HEK293 (cell line): ENCODE measurements at regions not wholly inside any gene's neighbourhood (a gene's known extent, or its start where the extent isn't known, plus 50 kb on each side); places are given as distances from the start of the nearest gene placed in this dataset.

Source experiments
- CTCF ChIA-PET: fragments of 350-600 bp; formaldehyde crosslinking; extraction: SDS; loops from one replicate; lab custom pipeline; 2021; ENCODE audit warnings: antibody characterized with exemption; lab: Yijun Ruan, JAX
- POLR2A ChIA-PET: fragments of 300-600 bp; formaldehyde crosslinking; extraction: SDS; loops from one replicate; lab custom pipeline; 2020; ENCODE audit warnings: antibody characterized with exemption, inconsistent platforms; lab: Yijun Ruan, JAX
- H3K27ac ChIP-seq: fragments of 200-500 bp; sonication (Bioruptor generic); 2 replicates; pipeline ENCODE4 v1.5.1; 2014; ENCODE audit warnings: low read depth, low read length, control low read depth, inconsistent platforms; ENCODE audit errors: extremely low read depth
- H3K36me3 ChIP-seq, 2 experiments: fragments of 200-500 bp in 1 of 2; sonication (Bioruptor generic) in 1 of 2; 1 replicate in 1 of 2; 2 replicates in 1 of 2; pipeline ENCODE4 v1.5.1; 2014 to 2017; ENCODE audit warnings: inconsistent platforms in 2 of 2, low read length in 2 of 2; ENCODE audit not compliant: control insufficient read depth in 2 of 2, insufficient read depth in 1 of 2
- H3K4me1 ChIP-seq: fragments of 200-500 bp; sonication (Bioruptor generic); 2 replicates; pipeline ENCODE4 v1.5.1; 2014; ENCODE audit warnings: mild to moderate bottlenecking, low read length, inconsistent platforms; ENCODE audit not compliant: control insufficient read depth, insufficient read depth
- H3K4me3 ChIP-seq: 2 replicates; pipeline ENCODE4 v1.5.1; 2011; ENCODE audit warnings: low read depth, mild to moderate bottlenecking, control low read depth, low read length, moderate library complexity
- H3K9me3 ChIP-seq: fragments of 200-500 bp; sonication (Bioruptor generic); 2 replicates; pipeline ENCODE4 v1.5.1; 2014; ENCODE audit warnings: low read depth, low read length, inconsistent platforms; ENCODE audit not compliant: control insufficient read depth, insufficient read depth
- HOXC10 ChIP-seq: sonication (generic); formaldehyde crosslinking; IDR thresholded peaks from 2 replicates; pipeline ENCODE4 v1.8.1; 2023; ENCODE audit warnings: mild to moderate bottlenecking, missing genetic modification reagents
- KLF9 ChIP-seq: fragments of 450-650 bp; formaldehyde crosslinking; IDR thresholded peaks from 2 replicates; pipeline ENCODE4 v1.5.1; 2016; ENCODE audit warnings: missing biosample characterization, missing genetic modification characterization, low read depth
- OVOL3 ChIP-seq: fragments of 450-650 bp; formaldehyde crosslinking; IDR thresholded peaks from 2 replicates; pipeline ENCODE4 v1.5.1; 2016; ENCODE audit warnings: missing biosample characterization, missing genetic modification characterization
- SCRT2 ChIP-seq: fragments of 450-650 bp; formaldehyde crosslinking; IDR thresholded peaks from 2 replicates; pipeline ENCODE4 v1.5.1; 2016; ENCODE audit warnings: missing biosample characterization, missing genetic modification characterization
- TCF7L2 ChIP-seq: IDR thresholded peaks from 2 replicates; pipeline ENCODE4 v1.6.1; 2011; ENCODE audit warnings: low read depth, mild to moderate bottlenecking, inconsistent platforms, low read length, moderate library complexity, borderline replicate concordance
- YY1 ChIP-seq: fragments of 450-650 bp; formaldehyde crosslinking; IDR thresholded peaks from 2 replicates; pipeline ENCODE4 v1.5.1; 2018; ENCODE audit warnings: missing biosample characterization, missing genetic modification characterization
- ZBTB17 ChIP-seq: fragments of 450-650 bp; formaldehyde crosslinking; IDR thresholded peaks from 2 replicates; pipeline ENCODE4 v1.5.1; 2016; ENCODE audit warnings: missing biosample characterization, missing genetic modification characterization
- ZNF132 ChIP-seq: fragments of 450-650 bp; formaldehyde crosslinking; IDR thresholded peaks from 2 replicates; pipeline ENCODE4 v1.5.1; 2017; ENCODE audit warnings: missing biosample characterization, missing genetic modification characterization, borderline replicate concordance
- ZNF157 ChIP-seq: fragments of 450-650 bp; formaldehyde crosslinking; IDR thresholded peaks from 2 replicates; pipeline ENCODE4 v1.5.1; 2016; ENCODE audit warnings: missing biosample characterization, missing genetic modification characterization
- ZNF202 ChIP-seq: fragments of 450-650 bp; formaldehyde crosslinking; IDR thresholded peaks from 2 replicates; pipeline ENCODE4 v1.5.1; 2016; ENCODE audit warnings: missing biosample characterization, missing genetic modification characterization, borderline replicate concordance
- ZNF335 ChIP-seq: fragments of 450-650 bp; formaldehyde crosslinking; conservative IDR thresholded peaks from 2 replicates; pipeline ENCODE4 v1.5.1; 2016; ENCODE audit warnings: missing biosample characterization, missing genetic modification characterization
- ZNF341 ChIP-seq: fragments of 450-650 bp; formaldehyde crosslinking; IDR thresholded peaks from 2 replicates; pipeline ENCODE4; 2016; ENCODE audit warnings: low read depth, missing biosample characterization, missing genetic modification characterization
- ZNF350 ChIP-seq: fragments of 450-650 bp; formaldehyde crosslinking; IDR thresholded peaks from 2 replicates; pipeline ENCODE4 v1.5.0; 2017; ENCODE audit warnings: missing biosample characterization, mild to moderate bottlenecking, missing genetic modification characterization
- ZNF626 ChIP-seq: fragments of 450-650 bp; sonication (Bioruptor Pico); formaldehyde crosslinking; IDR thresholded peaks from 2 replicates; pipeline ENCODE4 v1.5.1; 2018; ENCODE audit warnings: missing biosample characterization, missing genetic modification characterization, inconsistent platforms
- ZNF670 ChIP-seq: fragments of 450-650 bp; formaldehyde crosslinking; IDR thresholded peaks from 2 replicates; pipeline ENCODE4 v1.5.1; 2016; ENCODE audit warnings: missing biosample characterization, missing genetic modification characterization, low read depth
- ZNF76 ChIP-seq: fragments of 450-650 bp; formaldehyde crosslinking; IDR thresholded peaks from 2 replicates; pipeline ENCODE4; 2016; ENCODE audit warnings: low read depth, missing biosample characterization, missing genetic modification characterization, borderline replicate concordance
- ZNF830 ChIP-seq: fragments of 450-650 bp; IDR thresholded peaks from 2 replicates; pipeline ENCODE4 v1.5.0; 2018; ENCODE audit warnings: missing biosample characterization, missing genetic modification characterization, low read depth, mild to moderate bottlenecking, moderate library complexity
- TF ChIP-seq, protein P1 (sequence below): fragments of 450-650 bp; formaldehyde crosslinking; conservative IDR thresholded peaks from 2 replicates; pipeline ENCODE4 v1.5.1; 2016; ENCODE audit warnings: low read depth, missing biosample characterization, missing genetic modification characterization
- TF ChIP-seq, protein P2 (sequence below): fragments of 450-650 bp; formaldehyde crosslinking; IDR thresholded peaks from 2 replicates; pipeline ENCODE4 v1.5.1; 2016; ENCODE audit warnings: missing biosample characterization, missing genetic modification characterization
- TF ChIP-seq, protein P3 (sequence below): fragments of 450-650 bp; formaldehyde crosslinking; IDR thresholded peaks from 2 replicates; pipeline ENCODE4 v1.5.1; 2016; ENCODE audit warnings: missing biosample characterization, missing genetic modification characterization
- TF ChIP-seq, protein P4 (sequence below): fragments of 450-650 bp; formaldehyde crosslinking; IDR thresholded peaks from 2 replicates; pipeline ENCODE4 v1.5.1; 2016; ENCODE audit warnings: missing biosample characterization, missing genetic modification characterization

DNA sequence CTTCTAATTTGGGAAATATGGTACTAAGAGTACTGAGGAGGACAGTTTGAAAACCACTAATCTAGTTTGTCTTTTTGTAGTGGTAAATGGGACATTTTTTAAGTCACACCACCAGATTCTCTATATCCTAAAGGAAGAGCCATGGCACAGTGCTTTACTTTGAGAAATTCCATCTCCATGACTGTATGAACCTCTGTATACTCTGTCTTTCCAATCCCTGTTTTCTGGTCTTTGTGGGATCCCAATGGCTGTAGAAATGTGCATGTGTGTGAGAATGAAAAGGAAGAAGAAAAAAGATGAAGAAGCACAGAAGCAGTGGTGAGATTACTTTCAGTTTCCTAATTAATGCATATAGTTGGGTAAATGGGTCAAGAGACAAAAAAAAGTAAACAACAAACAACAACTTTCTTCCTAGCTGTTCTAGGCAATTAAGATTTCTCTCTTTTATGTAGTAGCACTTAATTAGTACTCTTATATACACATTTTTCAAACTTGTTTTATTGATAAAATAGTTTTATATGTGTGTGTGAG is 141.2 kb upstream of the HCRTR2 start:
- no peak for TF ChIP-seq ZNF335
- TF ChIP-seq ZNF670, result no peak
- no peak for TF ChIP-seq SCRT2
- TF ChIP-seq, protein P1, sequence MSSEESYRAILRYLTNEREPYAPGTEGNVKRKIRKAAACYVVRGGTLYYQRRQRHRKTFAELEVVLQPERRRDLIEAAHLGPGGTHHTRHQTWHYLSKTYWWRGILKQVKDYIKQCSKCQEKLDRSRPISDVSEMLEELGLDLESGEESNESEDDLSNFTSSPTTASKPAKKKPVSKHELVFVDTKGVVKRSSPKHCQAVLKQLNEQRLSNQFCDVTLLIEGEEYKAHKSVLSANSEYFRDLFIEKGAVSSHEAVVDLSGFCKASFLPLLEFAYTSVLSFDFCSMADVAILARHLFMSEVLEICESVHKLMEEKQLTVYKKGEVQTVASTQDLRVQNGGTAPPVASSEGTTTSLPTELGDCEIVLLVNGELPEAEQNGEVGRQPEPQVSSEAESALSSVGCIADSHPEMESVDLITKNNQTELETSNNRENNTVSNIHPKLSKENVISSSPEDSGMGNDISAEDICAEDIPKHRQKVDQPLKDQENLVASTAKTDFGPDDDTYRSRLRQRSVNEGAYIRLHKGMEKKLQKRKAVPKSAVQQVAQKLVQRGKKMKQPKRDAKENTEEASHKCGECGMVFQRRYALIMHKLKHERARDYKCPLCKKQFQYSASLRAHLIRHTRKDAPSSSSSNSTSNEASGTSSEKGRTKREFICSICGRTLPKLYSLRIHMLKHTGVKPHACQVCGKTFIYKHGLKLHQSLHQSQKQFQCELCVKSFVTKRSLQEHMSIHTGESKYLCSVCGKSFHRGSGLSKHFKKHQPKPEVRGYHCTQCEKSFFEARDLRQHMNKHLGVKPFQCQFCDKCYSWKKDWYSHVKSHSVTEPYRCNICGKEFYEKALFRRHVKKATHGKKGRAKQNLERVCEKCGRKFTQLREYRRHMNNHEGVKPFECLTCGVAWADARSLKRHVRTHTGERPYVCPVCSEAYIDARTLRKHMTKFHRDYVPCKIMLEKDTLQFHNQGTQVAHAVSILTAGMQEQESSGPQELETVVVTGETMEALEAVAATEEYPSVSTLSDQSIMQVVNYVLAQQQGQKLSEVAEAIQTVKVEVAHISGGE (tag by site-specific recombination), result no peak
- no peak for TF ChIP-seq HOXC10
- no peak for TF ChIP-seq ZNF626 (tag by site-specific recombination)
- TF ChIP-seq ZNF350, result no peak
- no peak for TF ChIP-seq ZNF202 (tag by site-specific recombination)
- TF ChIP-seq ZBTB17 (tag by site-specific recombination), result no peak
- TF ChIP-seq, protein P2, sequence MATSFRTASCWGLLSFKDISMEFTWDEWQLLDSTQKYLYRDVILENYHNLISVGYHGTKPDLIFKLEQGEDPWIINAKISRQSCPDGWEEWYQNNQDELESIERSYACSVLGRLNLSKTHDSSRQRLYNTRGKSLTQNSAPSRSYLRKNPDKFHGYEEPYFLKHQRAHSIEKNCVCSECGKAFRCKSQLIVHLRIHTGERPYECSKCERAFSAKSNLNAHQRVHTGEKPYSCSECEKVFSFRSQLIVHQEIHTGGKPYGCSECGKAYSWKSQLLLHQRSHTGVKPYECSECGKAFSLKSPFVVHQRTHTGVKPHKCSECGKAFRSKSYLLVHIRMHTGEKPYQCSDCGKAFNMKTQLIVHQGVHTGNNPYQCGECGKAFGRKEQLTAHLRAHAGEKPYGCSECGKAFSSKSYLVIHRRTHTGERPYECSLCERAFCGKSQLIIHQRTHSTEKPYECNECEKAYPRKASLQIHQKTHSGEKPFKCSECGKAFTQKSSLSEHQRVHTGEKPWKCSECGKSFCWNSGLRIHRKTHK (tag by site-specific recombination), result no peak
- TF ChIP-seq ZNF830 (tag by site-specific recombination), result no peak
- TF ChIP-seq, protein P3, sequence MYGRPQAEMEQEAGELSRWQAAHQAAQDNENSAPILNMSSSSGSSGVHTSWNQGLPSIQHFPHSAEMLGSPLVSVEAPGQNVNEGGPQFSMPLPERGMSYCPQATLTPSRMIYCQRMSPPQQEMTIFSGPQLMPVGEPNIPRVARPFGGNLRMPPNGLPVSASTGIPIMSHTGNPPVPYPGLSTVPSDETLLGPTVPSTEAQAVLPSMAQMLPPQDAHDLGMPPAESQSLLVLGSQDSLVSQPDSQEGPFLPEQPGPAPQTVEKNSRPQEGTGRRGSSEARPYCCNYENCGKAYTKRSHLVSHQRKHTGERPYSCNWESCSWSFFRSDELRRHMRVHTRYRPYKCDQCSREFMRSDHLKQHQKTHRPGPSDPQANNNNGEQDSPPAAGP, result no peak
- no peak for TF ChIP-seq KLF9 (tag by site-specific recombination)
- no peak for TF ChIP-seq OVOL3 (tag by site-specific recombination)
- TF ChIP-seq YY1 (tag by site-specific recombination), result no peak
- no peak for TF ChIP-seq TCF7L2
- no peak for TF ChIP-seq ZNF341 (tag by site-specific recombination)
- no peak for TF ChIP-seq ZNF76 (tag by site-specific recombination)
- TF ChIP-seq, protein P4, sequence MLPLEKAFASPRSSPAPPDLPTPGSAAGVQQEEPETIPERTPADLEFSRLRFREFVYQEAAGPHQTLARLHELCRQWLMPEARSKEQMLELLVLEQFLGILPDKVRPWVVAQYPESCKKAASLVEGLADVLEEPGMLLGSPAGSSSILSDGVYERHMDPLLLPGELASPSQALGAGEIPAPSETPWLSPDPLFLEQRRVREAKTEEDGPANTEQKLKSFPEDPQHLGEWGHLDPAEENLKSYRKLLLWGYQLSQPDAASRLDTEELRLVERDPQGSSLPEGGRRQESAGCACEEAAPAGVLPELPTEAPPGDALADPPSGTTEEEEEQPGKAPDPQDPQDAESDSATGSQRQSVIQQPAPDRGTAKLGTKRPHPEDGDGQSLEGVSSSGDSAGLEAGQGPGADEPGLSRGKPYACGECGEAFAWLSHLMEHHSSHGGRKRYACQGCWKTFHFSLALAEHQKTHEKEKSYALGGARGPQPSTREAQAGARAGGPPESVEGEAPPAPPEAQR (tag by site-specific recombination), result no peak

DNA sequence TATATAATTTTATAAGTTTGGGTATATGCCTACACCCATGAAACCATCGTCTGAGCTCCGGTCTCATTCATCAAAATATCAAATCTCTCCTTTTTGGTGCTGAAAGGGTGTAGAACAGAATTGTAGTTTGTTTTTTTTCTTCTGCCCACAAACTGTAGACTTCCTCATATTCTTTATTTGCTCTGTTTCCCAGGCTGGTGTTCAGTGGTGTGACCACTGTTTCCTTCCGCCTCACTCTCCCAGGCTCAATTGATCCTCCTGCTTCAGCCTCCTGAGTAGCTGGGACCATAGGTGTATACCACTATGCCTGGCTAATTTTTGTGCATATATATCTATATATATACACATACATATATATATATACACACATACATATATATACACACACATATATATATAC is 139.6 kb upstream of the HCRTR2 start:
- no peak overlapping the region for H3K4me3 ChIP-seq
- H3K27ac ChIP-seq, result no peak overlapping the region
- TF ChIP-seq ZNF157 (tag by site-specific recombination), result no peak
- no peak for TF ChIP-seq ZNF132
- H3K9me3 ChIP-seq, result no peaks in the 10 kb centered on the region
- CTCF ChIA-PET, result no interaction called here
- POLR2A ChIA-PET, result no interaction called here
- H3K36me3 ChIP-seq, result no peaks in the 10 kb centered on the region
- no peaks in the 10 kb centered on the region for H3K4me1 ChIP-seq

More for the DNA sequence above, 141.2 kb upstream of the HCRTR2 start:
- no peak overlapping the region for H3K27ac ChIP-seq
- POLR2A ChIA-PET, result no interaction called here
- H3K4me1 ChIP-seq, result no peaks in the 10 kb centered on the region
- CTCF ChIA-PET, result no interaction called here
- H3K36me3 ChIP-seq, result no peaks in the 10 kb centered on the region
- H3K4me3 ChIP-seq, result no peak overlapping the region
- no peaks in the 10 kb centered on the region for H3K9me3 ChIP-seq
